SK-N-MC (cell line): ENCODE measurements at regions not wholly inside any gene's neighbourhood (a gene's known extent, or its start where the extent isn't known, plus 50 kb on each side); places are given as distances from the start of the nearest gene placed in this dataset.

Experiments
- DNase-seq: peaks from one replicate; pipeline ENCODE4 v3.0.0-alpha.2; 2011; ENCODE audit warnings: low read depth, low spot score
- H3K27ac ChIP-seq: fragments of 200-600 bp; sonication (generic); 2 replicates; pipeline ENCODE4 v1.5.1; 2016; ENCODE audit warnings: mixed run types
- H3K36me3 ChIP-seq: fragments of 200-600 bp; sonication (generic); 2 replicates; pipeline ENCODE4 v1.6.1; 2017; ENCODE audit warnings: antibody characterized with exemption, low read length, mixed read lengths; ENCODE audit not compliant: insufficient read depth
- H3K4me3 ChIP-seq: fragments of 200-600 bp; sonication (generic); 2 replicates; pipeline ENCODE4 v1.5.1; 2016
- H3K9ac ChIP-seq: fragments of 200-600 bp; sonication (generic); 2 replicates; pipeline ENCODE4 v1.8.0; 2017; ENCODE audit warnings: mixed run types, mixed read lengths; ENCODE audit not compliant: insufficient read length
- H3K9me3 ChIP-seq: fragments of 200-600 bp; sonication (generic); 2 replicates; pipeline ENCODE4 v1.6.1; 2017; ENCODE audit warnings: low read depth, mild to moderate bottlenecking, antibody characterized with exemption, low read length, moderate library complexity, mixed read lengths
- EZH2 ChIP-seq: fragments of 200-600 bp; sonication (generic); IDR thresholded peaks from one replicate; pipeline ENCODE4 v1.6.1; 2017; ENCODE audit warnings: antibody characterized with exemption
- FOXP2 ChIP-seq: optimal IDR thresholded peaks from 2 replicates; pipeline ENCODE3; 2011; ENCODE audit warnings: mild to moderate bottlenecking, moderate library complexity; ENCODE audit not compliant: insufficient read depth; ENCODE audit errors: extremely low read length, control extremely low read depth
- POLR2AphosphoS5 ChIP-seq: IDR thresholded peaks from 2 replicates; pipeline ENCODE4 v1.6.1; 2012; ENCODE audit warnings: mild to moderate bottlenecking, low read depth, low read length, borderline replicate concordance

DNA sequence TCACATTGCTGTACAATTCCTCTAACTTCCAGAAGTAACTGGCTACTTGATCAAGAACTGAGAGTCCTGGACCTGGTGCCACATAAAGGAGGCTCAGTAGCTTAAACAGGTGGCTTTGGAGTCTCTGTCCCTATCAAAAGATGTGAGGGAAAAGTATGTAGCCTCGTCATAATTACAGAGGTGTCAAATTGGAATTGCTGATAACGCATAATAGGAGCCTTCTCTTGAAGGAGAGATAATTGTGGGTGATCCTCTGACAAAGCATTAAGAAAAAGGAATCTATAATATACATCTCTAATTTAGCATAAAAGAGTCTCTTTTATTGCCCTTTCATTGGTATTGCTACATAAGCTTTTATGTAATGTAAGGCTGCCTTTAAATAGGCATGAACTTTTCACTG, 1246.4 kb upstream of the CDH9 start:
- DNase-seq = no peak
- TF ChIP-seq EZH2 = no peak
- TF ChIP-seq POLR2AphosphoS5 = no peak
- no peak for TF ChIP-seq FOXP2
- Histone ChIP-seq H3K9ac (no peak overlapping the region), H3K9me3 (no peaks in the 10 kb centered on the region), H3K27ac (no peak overlapping the region), H3K4me3 (no peak overlapping the region), H3K36me3 (no peaks in the 10 kb centered on the region)

DNA sequence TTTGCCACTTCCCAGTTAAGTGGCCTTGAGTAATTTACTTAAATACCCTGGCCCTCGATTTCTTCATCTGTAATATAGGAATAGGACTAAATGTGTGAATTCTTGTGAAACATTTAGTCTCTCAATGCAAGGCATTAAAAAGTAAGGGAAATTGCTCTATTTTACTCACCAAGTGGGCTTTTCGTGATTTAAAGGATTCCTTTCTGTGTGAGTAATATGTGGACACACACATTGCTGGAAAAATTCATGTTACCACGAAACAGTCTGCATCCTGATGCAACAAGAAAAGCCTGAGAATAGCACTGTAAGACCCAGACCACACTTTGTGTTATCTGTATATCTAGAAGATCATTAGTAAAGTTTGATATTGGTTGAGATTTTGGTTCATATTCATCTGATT, 1243.0 kb upstream of the CDH9 start:
- Histone ChIP-seq H3K9ac (no peak overlapping the region), H3K36me3 (no peaks in the 10 kb centered on the region), H3K4me3 (no peak overlapping the region), H3K9me3 (no peaks in the 10 kb centered on the region), H3K27ac (no peak overlapping the region)
- TF ChIP-seq EZH2 (no peak), FOXP2 (no peak), POLR2AphosphoS5 (no peak)
- no peak for DNase-seq

DNA sequence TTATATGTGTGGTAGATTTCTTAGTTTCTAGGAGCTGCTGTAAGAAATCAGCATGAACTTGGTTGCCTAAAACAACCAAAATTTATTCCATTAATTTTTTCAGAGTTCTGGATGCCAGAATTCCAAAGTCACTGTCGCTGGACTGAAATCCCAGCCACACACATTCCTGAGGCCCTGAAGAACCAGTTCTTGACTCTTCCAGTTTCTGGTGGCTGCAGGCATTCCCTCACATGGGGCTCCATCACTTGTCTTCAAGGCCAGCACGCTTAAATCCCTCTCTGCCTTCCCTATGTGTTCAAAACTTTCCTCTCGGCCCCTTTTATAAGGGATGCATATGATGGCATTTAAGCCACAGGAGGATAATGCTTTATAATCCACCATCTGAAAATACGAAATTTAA, 1237.5 kb upstream of the CDH9 start:
- no peak overlapping the region for H3K4me3 ChIP-seq
- H3K9ac ChIP-seq = no peak overlapping the region
- H3K36me3 ChIP-seq = no peaks in the 10 kb centered on the region
- no peaks in the 10 kb centered on the region for H3K9me3 ChIP-seq
- TF ChIP-seq EZH2 (no peak), POLR2AphosphoS5 (no peak), FOXP2 (no peak)
- H3K27ac ChIP-seq = no peak overlapping the region
- DNase-seq = no peak

DNA sequence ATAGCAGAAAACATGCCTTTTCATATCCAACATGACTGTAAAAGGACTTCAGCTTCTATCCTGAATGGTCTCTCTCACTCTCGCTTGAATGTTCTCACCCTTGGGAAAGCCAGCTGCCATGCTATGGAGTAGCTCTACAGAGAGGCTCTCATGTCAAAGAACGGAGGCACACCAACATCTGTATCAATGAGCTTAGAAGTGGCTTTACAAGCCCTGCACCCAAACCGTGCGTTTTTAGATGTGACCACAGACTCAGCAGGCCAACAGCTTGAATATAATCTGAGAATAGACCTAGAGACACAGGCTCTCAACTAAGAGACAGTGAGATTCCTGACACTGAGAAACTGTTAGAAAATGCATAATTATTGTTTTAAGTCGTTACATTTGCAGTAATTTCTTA, 1231.6 kb upstream of the CDH9 start:
- Histone ChIP-seq H3K36me3 (no peaks in the 10 kb centered on the region), H3K4me3 (peak overlapping the region; percentile 29), H3K9me3 (no peaks in the 10 kb centered on the region), H3K27ac (no peak overlapping the region), H3K9ac (no peak overlapping the region)
- TF ChIP-seq FOXP2 = no peak
- no peak for TF ChIP-seq POLR2AphosphoS5
- DNase-seq = no peak

DNA sequence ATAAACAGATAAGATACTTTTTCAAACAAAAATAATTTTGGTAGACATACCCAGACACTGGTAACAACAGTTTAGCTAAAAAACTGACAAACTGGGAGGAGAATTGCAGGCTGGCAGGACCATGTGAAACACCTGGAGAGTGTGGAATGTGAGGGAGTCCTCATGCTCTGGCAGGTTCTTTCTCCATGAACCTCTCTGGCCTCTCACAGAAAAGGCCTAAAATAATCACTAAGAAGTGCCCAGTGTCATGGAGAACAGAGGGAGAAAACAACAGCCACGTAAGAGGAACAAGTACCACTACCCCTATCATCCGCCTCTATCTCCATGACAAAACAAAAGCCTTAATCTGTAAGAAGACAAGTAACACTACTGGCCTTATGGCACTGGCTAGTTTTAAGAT, 1227.5 kb upstream of the CDH9 start:
- TF ChIP-seq POLR2AphosphoS5 (no peak), FOXP2 (no peak), EZH2 (no peak)
- H3K4me3 ChIP-seq = no peak overlapping the region
- no peak for DNase-seq
- H3K36me3 ChIP-seq = no peaks in the 10 kb centered on the region
- no peak overlapping the region for H3K27ac ChIP-seq
- H3K9ac ChIP-seq = no peak overlapping the region
- H3K9me3 ChIP-seq = no peaks in the 10 kb centered on the region

DNA sequence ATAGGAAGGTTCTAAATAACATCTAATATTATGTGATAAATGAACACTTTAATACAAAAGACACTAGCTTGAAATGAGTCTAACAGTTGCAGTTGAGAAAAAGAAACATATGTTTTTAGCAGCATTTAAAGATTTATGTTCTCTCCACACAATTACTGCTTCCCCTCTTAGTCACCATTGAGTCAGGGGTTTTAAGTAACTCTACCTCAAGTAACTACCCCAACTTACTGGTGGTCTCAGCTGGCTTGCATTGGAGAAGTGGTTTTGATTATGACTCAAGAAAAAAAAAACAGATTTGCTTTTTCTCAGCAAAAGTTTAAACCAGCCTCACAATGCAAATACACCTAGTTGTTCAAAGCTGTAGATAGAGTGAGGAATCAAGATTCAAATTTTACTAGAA, 1216.5 kb upstream of the CDH9 start:
- Histone ChIP-seq H3K36me3 (no peaks in the 10 kb centered on the region), H3K27ac (no peak overlapping the region), H3K9me3 (no peaks in the 10 kb centered on the region), H3K9ac (no peak overlapping the region), H3K4me3 (no peak overlapping the region)
- no peak for TF ChIP-seq POLR2AphosphoS5
- no peak for TF ChIP-seq EZH2
- no peak for TF ChIP-seq FOXP2
- DNase-seq = no peak

DNA sequence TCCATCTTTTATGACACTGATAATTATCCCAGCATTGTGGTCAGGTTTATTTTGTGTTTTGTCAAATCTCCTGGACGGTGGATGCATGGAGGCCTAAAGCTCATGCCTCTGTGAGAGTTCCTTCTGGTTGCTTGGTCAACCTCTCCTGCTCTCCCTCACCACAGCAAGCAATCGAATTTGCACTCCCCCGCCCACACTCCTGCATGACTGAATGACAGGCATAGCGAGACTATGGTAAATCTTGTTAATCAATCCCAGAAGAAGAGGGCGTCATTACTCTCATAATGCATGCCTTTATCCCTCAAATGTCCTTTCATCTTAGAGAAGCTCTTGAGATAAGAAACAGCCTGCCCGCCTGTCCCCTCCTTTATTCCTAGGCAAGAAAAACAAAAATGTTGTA, 1215.0 kb upstream of the CDH9 start:
- H3K36me3 ChIP-seq = no peaks in the 10 kb centered on the region
- no peak overlapping the region for H3K27ac ChIP-seq
- no peaks in the 10 kb centered on the region for H3K9me3 ChIP-seq
- H3K4me3 ChIP-seq = no peak overlapping the region
- no peak for TF ChIP-seq FOXP2
- no peak for TF ChIP-seq POLR2AphosphoS5
- TF ChIP-seq EZH2 = no peak
- DNase-seq = no peak
- H3K9ac ChIP-seq = no peak overlapping the region

DNA sequence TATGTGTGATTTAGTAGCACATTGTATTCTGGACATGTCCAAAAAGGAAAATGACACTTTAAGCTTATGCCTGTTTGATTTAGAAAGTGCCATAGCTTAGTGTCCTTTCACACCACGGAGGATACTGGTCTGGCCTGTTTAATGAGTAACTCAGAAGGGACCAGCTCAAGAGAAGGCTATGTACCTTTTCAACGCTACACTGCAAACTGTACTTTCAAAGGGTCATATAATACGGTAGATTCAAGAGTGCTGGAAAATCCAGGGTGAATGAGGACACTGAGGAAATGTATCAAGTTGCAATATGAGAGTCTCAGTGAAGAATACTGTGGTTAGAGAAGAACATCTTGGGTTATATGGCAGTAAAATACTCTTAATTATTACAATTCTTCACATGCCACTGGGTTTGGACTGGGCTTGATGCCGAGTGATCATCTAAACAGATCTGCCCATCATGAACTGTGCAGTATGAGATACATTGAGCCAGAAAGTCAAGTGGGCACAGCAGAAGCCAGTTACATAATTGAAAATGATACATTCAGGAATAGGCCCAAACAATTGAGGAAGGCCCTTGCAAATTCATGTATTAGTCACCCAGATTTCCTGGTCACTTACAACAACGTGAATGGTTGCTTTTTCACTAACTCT, 1211.5 kb upstream of the CDH9 start:
- no peak overlapping the region for H3K4me3 ChIP-seq

More for the DNA sequence above, 1211.5 kb upstream of the CDH9 start:
- DNase-seq = no peak
- no peak overlapping the region for H3K9ac ChIP-seq
- H3K36me3 ChIP-seq = no peaks in the 10 kb centered on the region
- no peak overlapping the region for H3K27ac ChIP-seq
- no peaks in the 10 kb centered on the region for H3K9me3 ChIP-seq
- TF ChIP-seq FOXP2 = no peak
- no peak for TF ChIP-seq POLR2AphosphoS5
- no peak for TF ChIP-seq EZH2
